NB4 (cell line): ENCODE measurements at regions not wholly inside any gene's neighbourhood (a gene's known extent, or its start where the extent isn't known, plus 50 kb on each side); places are given as distances from the start of the nearest gene placed in this dataset.

Experiments
- CTCF ChIP-seq: IDR thresholded peaks from one replicate; pipeline ENCODE4 v1.5.1; 2012; ENCODE audit warnings: low read depth, low read length
- MAX ChIP-seq: IDR thresholded peaks from 2 replicates; pipeline ENCODE4 v1.6.1; 2011; ENCODE audit warnings: low read depth, low read length
- MYC ChIP-seq: IDR thresholded peaks from 2 replicates; pipeline ENCODE4 v1.6.1; 2011; ENCODE audit warnings: low read depth, low read length
- POLR2A ChIP-seq: IDR thresholded peaks from 2 replicates; pipeline ENCODE4 v1.6.1; 2011; ENCODE audit warnings: mild to moderate bottlenecking; ENCODE audit not compliant: insufficient read length; ENCODE audit errors: extremely low read depth

- no peak for TF ChIP-seq CTCF
- no peak for TF ChIP-seq MAX
- TF ChIP-seq MYC, result no peak
- no peak for TF ChIP-seq POLR2A
Observed at GRCh38 chr4:55754754-55755350, 64.7 kb upstream of the EXOC1L start.
